K562 (cell line): ENCODE measurements at regions not wholly inside any gene's neighbourhood (a gene's known extent, or its start where the extent isn't known, plus 50 kb on each side); places are given as distances from the start of the nearest gene placed in this dataset.

Experiments used
- ATAC-seq: fragments of 200-7000 bp; cut with Tn5 transposase; 3 replicates; pipeline ENCODE4 v1.9.1; 2020; ENCODE audit warnings: moderate library complexity
- BruUV-seq: library from RNA; stranded (reverse); fragments of 400-500 nt; replicated peaks from 2 replicates; lab custom pipeline; 2021; lab: Mats Ljungman, UMichigan
- CTCF ChIA-PET: fragments of 300-600 bp; formaldehyde crosslinking; extraction: SDS; loops from one replicate; lab custom pipeline; 2021; ENCODE audit warnings: low intra/inter-chr PET ratio; lab: Yijun Ruan, JAX
- POLR2A ChIA-PET: fragments of 300-600, 350-650 bp; sonication (Branson Sonifier 250); formaldehyde crosslinking; extraction: SDS; loops from one replicate; lab custom pipeline; 2021; ENCODE audit warnings: antibody characterized with exemption, inconsistent platforms; lab: Yijun Ruan, JAX
- DNase-seq, 4 experiments: peaks; one replicate each; pipeline versions ENCODE4 v3.0.0 to v3.0.0-alpha.2; 2011 to 2018; ENCODE audit warnings: low spot score in 3 of 4, mixed read lengths in 3 of 4; ENCODE audit errors: extremely low read depth in 1 of 4
- FAIRE-seq: peaks from 2 replicates; lab custom pipeline; 2011; peaks lifted over from hg19 to GRCh38; lab: Jason Lieb, UNC
- H2AFZ ChIP-seq: 2 replicates; pipeline ENCODE4 v1.6.0; 2011; ENCODE audit warnings: low read depth, low read length, control low read depth, inconsistent platforms
- H3K27ac ChIP-seq: fragments of 200-600 bp; 3 replicates; pipeline ENCODE4 v1.8.0; 2011; ENCODE audit warnings: low read depth, mild to moderate bottlenecking, control low read depth, inconsistent platforms, low read length, moderate library complexity, mixed read lengths; ENCODE audit errors: extremely low read depth
- H3K27me3 ChIP-seq, 2 experiments: fragments of 300-600 bp in 1 of 2; 2 replicates in 1 of 2; 3 replicates in 1 of 2; pipeline versions ENCODE4 v1.6.0 to v1.8.0; 2011; ENCODE audit warnings: inconsistent platforms in 2 of 2, low read length in 2 of 2, mild to moderate bottlenecking in 1 of 2, mixed read lengths in 1 of 2, moderate library complexity in 1 of 2; ENCODE audit not compliant: control insufficient read depth in 2 of 2, insufficient read depth in 2 of 2
- H3K36me3 ChIP-seq: fragments of 300-600 bp; 3 replicates; pipeline ENCODE4 v1.8.0; 2011; ENCODE audit warnings: mild to moderate bottlenecking, low read length, inconsistent platforms; ENCODE audit not compliant: control insufficient read depth, insufficient read depth
- H3K4me1 ChIP-seq, 2 experiments: fragments of 200-600 bp in 1 of 2; replicated peaks in 1 of 2; 2 replicates in 1 of 2; 3 replicates in 1 of 2; pipeline versions ENCODE4 v1.5.1 to v1.8.0; 2011; ENCODE audit warnings: inconsistent platforms in 2 of 2, low read length in 2 of 2, mild to moderate bottlenecking in 1 of 2, mixed read lengths in 1 of 2, moderate library complexity in 1 of 2; ENCODE audit not compliant: control insufficient read depth in 2 of 2, insufficient read depth in 2 of 2
- H3K4me2 ChIP-seq: 2 replicates; pipeline ENCODE4 v1.6.1; 2011; ENCODE audit warnings: low read length, control low read depth, inconsistent platforms, mixed read lengths; ENCODE audit not compliant: insufficient read depth
- H3K4me3 ChIP-seq: fragments of 200-600 bp; sonication (generic), shearing (Covaris generic); 2 replicates; pipeline ENCODE4 v1.5.1; 2016; ENCODE audit warnings: control low read depth, inconsistent platforms
- H3K79me2 ChIP-seq: fragments of 200-600 bp; 3 replicates; pipeline ENCODE4 v1.8.0; 2011; ENCODE audit warnings: low read length, inconsistent platforms; ENCODE audit not compliant: control insufficient read depth, insufficient read depth
- H3K9ac ChIP-seq, 2 experiments: 2 replicates each; pipeline versions ENCODE4 v1.6.0 to v1.6.1; 2011; ENCODE audit warnings: low read depth in 2 of 2, low read length in 2 of 2, control low read depth in 1 of 2, inconsistent platforms in 1 of 2, mild to moderate bottlenecking in 1 of 2, mixed read lengths in 1 of 2; ENCODE audit not compliant: insufficient read depth in 1 of 2
- H3K9me1 ChIP-seq: one replicate; pipeline ENCODE4 v1.6.0; 2011; ENCODE audit warnings: inconsistent platforms, mild to moderate bottlenecking, low read length, moderate library complexity; ENCODE audit not compliant: control insufficient read depth, insufficient read depth
- H3K9me3 ChIP-seq: replicated peaks from 2 replicates; pipeline ENCODE4 v1.5.1; 2011; ENCODE audit warnings: low read depth, low read length, inconsistent platforms; ENCODE audit not compliant: control insufficient read depth, insufficient read depth
- H4K20me1 ChIP-seq: replicated peaks from 2 replicates; pipeline ENCODE4 v1.6.1; 2011; ENCODE audit warnings: low read length, inconsistent platforms, mixed read lengths; ENCODE audit not compliant: control insufficient read depth, insufficient read depth
- FOXO4 ChIP-seq: fragments of 450-650 bp; formaldehyde crosslinking; IDR thresholded peaks from 2 replicates; pipeline ENCODE4 v1.4.0; 2020; ENCODE audit warnings: mild to moderate bottlenecking, moderate library complexity
- HNRNPH1 ChIP-seq: fragments of 200-400 bp; formaldehyde crosslinking; optimal IDR thresholded peaks from 2 replicates; pipeline ENCODE3; 2017; ENCODE audit warnings: low read depth, mild to moderate bottlenecking, low read length, moderate library complexity
- ILK ChIP-seq: fragments of 450-650 bp; IDR thresholded peaks from 2 replicates; pipeline ENCODE4 v1.6.1; 2016; ENCODE audit warnings: missing genetic modification characterization, low read depth, mild to moderate bottlenecking, missing compliant biosample characterization, moderate library complexity, borderline replicate concordance
- MAFK ChIP-seq: IDR thresholded peaks from 2 replicates; pipeline ENCODE4 v1.6.1; 2011; ENCODE audit warnings: low read length, improper control_type of control experiment
- MCM5 ChIP-seq: fragments of 450-650 bp; IDR thresholded peaks from 2 replicates; pipeline ENCODE4 v1.6.1; 2016; ENCODE audit warnings: low read depth
- MCM7 ChIP-seq, 2 experiments: fragments of 450-650 bp; IDR thresholded peaks; 2 replicates each; pipeline ENCODE4 v1.6.1; 2016 to 2018
- RBM17 ChIP-seq: fragments of 200-400 bp; formaldehyde crosslinking; IDR thresholded peaks from 2 replicates; pipeline ENCODE4 v1.6.1; 2017; ENCODE audit warnings: low read depth, mild to moderate bottlenecking, low read length, borderline replicate concordance
- SMAD1 ChIP-seq: fragments of 150-350 bp; IDR thresholded peaks from 2 replicates; pipeline ENCODE4 v1.6.1; 2014; ENCODE audit warnings: low read length, low read depth; ENCODE audit not compliant: partially characterized antibody
- STAG1 ChIP-seq: sonication (generic); formaldehyde crosslinking; IDR thresholded peaks from 2 replicates; pipeline ENCODE4 v1.5.0; 2020; ENCODE audit warnings: missing genetic modification reagents, borderline replicate concordance
- TARDBP ChIP-seq: fragments of 450-650 bp; IDR thresholded peaks from 2 replicates; pipeline ENCODE4 v1.6.1; 2016
- TFE3 ChIP-seq: fragments of 450-650 bp; formaldehyde crosslinking; IDR thresholded peaks from 2 replicates; pipeline ENCODE4 v1.4.0; 2020; ENCODE audit warnings: mild to moderate bottlenecking, mixed read lengths
- ZNF785 ChIP-seq: fragments of 250-450 bp; sonication (Bioruptor Pico); IDR thresholded peaks from 2 replicates; pipeline ENCODE4 v1.4.0; 2020; ENCODE audit warnings: mild to moderate bottlenecking
- WGBS: fragments of 100-300 bp; shearing (Covaris generic); methylation state at CpG from one replicate; pipeline ENCODE4 v1.1.6; 2016; ENCODE audit warnings: low coverage, mixed read lengths; ENCODE audit not compliant: insufficient coverage; ENCODE audit errors: missing lambda C conversion rate; 5-methylcytosine and 5-hydroxymethylcytosine counted together
- in situ Hi-C: fragments of 300-500 bp; cut with MboI; formaldehyde crosslinking; loops from 4 replicates; pipeline ENCODE4 v1.15.0; 2018; ENCODE audit warnings: inconsistent platforms, mixed read lengths
- intact Hi-C: fragments of 100-400 bp; cut with micrococcal nuclease; formaldehyde crosslinking; loops from 2 replicates; pipeline ENCODE4 v1.14.2; 2022
- TF ChIP-seq, protein P1 (sequence below): fragments of 250-450 bp; sonication (Bioruptor Pico); IDR thresholded peaks from 2 replicates; pipeline ENCODE4 v1.4.0; 2020

DNA sequence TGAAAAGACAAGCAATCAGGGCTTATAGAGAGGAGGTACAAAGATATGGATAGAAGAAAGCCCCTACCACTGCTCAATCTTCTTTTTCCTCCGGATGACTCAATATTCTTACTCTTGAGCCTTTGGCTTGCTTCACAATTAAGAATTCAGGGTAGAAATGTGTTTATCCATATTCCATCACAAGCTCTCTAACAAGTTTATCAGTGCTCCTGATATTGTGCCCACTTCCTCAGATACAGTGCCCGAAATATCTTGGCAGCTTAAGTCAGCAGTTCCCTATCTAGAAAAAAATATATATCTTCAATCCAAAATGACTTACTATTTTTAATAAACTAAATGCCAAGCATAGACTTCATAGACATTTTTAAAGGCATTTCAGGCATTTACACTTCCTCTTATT is 255.1 kb upstream of the FAT3 start:
- Histone ChIP-seq H3K36me3 (no peaks in the 10 kb centered on the region), H3K4me3 (no peak overlapping the region), H3K27me3 (no peaks in the 10 kb centered on the region), H3K9ac (no peak overlapping the region), H3K9me1 (no peaks in the 10 kb centered on the region), H3K9me3 (no peaks in the 10 kb centered on the region), H3K4me2 (no peak overlapping the region), H4K20me1 (no peaks in the 10 kb centered on the region), H3K79me2 (no peaks in the 10 kb centered on the region), H3K27ac (no peak overlapping the region), H3K4me1 (no peaks in the 10 kb centered on the region), H2AFZ (no peak overlapping the region)
- CTCF ChIA-PET: no interaction called here
- POLR2A ChIA-PET: no interaction called here
- DNase-seq (no peak), FAIRE-seq (no peak), ATAC-seq (no peak)
- WGBS: 4% methylated on average over 2 of the region's 2 CpGs
- no TSS peak for BruUV-seq
- TF ChIP-seq ZNF785 (CRISPR knock-in tag) (no peak), STAG1 (no peak)
- in situ Hi-C loops: no loop called here
- intact Hi-C loops: no loop called here

GRCh38 chr11:91967691-91968045 is 256.9 kb upstream of the FAT3 start:
- in situ Hi-C loops: no loop called here
- ATAC-seq: no peak
- BruUV-seq: no TSS peak
- H3K36me3 ChIP-seq: no peaks in the 10 kb centered on the region
- no peak overlapping the region for H3K27ac ChIP-seq
- FAIRE-seq: no peak
- no peaks in the 10 kb centered on the region for H3K27me3 ChIP-seq
- H3K9me3 ChIP-seq: no peaks in the 10 kb centered on the region
- H3K4me3 ChIP-seq: no peak overlapping the region
- H2AFZ ChIP-seq: no peak overlapping the region
- no peaks in the 10 kb centered on the region for H3K9me1 ChIP-seq
- no peaks in the 10 kb centered on the region for H4K20me1 ChIP-seq
- H3K4me2 ChIP-seq: no peak overlapping the region
- no peaks in the 10 kb centered on the region for H3K79me2 ChIP-seq
- intact Hi-C loops: no loop called here
- ChIA-PET CTCF (no interaction called here), POLR2A (no interaction called here)
- no peaks in the 10 kb centered on the region for H3K4me1 ChIP-seq
- no peak overlapping the region for H3K9ac ChIP-seq
- 23% methylated on average over 2 of the region's 2 CpGs for WGBS
- DNase-seq: no peak
- TF ChIP-seq, protein P1, sequence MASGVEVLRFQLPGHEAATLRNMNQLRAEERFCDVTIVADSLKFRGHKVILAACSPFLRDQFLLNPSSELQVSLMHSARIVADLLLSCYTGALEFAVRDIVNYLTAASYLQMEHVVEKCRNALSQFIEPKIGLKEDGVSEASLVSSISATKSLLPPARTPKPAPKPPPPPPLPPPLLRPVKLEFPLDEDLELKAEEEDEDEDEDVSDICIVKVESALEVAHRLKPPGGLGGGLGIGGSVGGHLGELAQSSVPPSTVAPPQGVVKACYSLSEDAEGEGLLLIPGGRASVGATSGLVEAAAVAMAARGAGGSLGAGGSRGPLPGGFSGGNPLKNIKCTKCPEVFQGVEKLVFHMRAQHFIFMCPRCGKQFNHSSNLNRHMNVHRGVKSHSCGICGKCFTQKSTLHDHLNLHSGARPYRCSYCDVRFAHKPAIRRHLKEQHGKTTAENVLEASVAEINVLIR (CRISPR knock-in tag): no peak
- no peak for TF ChIP-seq RBM17
- no peak for TF ChIP-seq MCM7 (IDR thresholded peaks at IDR 0.05)
- TF ChIP-seq SMAD1: no peak
- no peak for TF ChIP-seq MAFK
- TF ChIP-seq TARDBP: no peak
- no peak for TF ChIP-seq HNRNPH1
- TF ChIP-seq FOXO4 (CRISPR knock-in tag): no peak
- no peak for TF ChIP-seq TFE3 (CRISPR knock-in tag)
- TF ChIP-seq ILK (tag): no peak
- TF ChIP-seq MCM5: no peak
